ENCODE measurements at regions not wholly inside any gene's neighbourhood (a gene's known extent, or its start where the extent isn't known, plus 50 kb on each side); places are given as distances from the start of the nearest gene placed in this dataset.

GRCh38 chr2:153606623-153607022, 128.1 kb upstream of the RPRM start:
- TF ChIP-seq EGR1 (IDR thresholded peaks at IDR 0.05) = no peak
- TF ChIP-seq NFIC (IDR thresholded peaks at IDR 0.05) = no peak
- TF ChIP-seq EP300 (IDR thresholded peaks at IDR 0.05; ENCODE audit: borderline replicate concordance) = no peak
- no peak for TF ChIP-seq TAF1 (IDR thresholded peaks at IDR 0.05; ENCODE audit: low read depth)
- TF ChIP-seq CREB1 (IDR thresholded peaks at IDR 0.05; ENCODE audit: low read depth) = no peak
- no peak for TF ChIP-seq TEAD4 (IDR thresholded peaks at IDR 0.05)
- no peak for TF ChIP-seq FOXM1 (IDR thresholded peaks at IDR 0.05; ENCODE audit: borderline replicate concordance, low read depth)
- no peak for TF ChIP-seq RAD21 (IDR thresholded peaks at IDR 0.05; ENCODE audit: low read depth)
- no peak for TF ChIP-seq ZBTB7A (IDR thresholded peaks at IDR 0.05; ENCODE audit: low read depth)
- TF ChIP-seq, protein P1, sequence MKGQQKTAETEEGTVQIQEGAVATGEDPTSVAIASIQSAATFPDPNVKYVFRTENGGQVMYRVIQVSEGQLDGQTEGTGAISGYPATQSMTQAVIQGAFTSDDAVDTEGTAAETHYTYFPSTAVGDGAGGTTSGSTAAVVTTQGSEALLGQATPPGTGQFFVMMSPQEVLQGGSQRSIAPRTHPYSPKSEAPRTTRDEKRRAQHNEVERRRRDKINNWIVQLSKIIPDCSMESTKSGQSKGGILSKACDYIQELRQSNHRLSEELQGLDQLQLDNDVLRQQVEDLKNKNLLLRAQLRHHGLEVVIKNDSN (IDR thresholded peaks at IDR 0.05) = no peak

GRCh38 chr2:153622285-153622684, 143.7 kb upstream of the RPRM start:
- TF ChIP-seq RAD21 (IDR thresholded peaks at IDR 0.05; ENCODE audit: low read depth) = peak; percentile 42
- no peak for TF ChIP-seq FOXM1 (IDR thresholded peaks at IDR 0.05; ENCODE audit: borderline replicate concordance, low read depth)

DNA sequence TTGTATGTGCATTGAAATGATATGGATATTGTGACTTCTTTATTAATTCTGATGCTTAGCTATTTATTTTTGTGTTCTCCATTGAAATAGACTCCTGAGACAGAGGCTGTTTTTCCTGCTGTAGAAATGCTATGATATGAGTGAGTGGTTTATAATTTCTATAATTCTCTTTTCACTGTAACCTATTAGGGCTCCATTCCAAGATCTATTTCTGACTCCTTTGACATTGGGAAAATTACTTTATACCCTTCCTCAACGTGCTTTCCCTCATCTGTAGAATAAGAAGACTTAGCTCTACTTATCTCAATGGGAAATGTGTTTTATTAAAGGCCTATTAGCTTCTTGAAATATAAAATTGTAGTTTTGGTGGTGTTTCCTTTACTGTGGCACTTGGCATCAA, 144.5 kb upstream of the RPRM start:
- TF ChIP-seq NFIC (IDR thresholded peaks at IDR 0.05) (no peak), FOXM1 (IDR thresholded peaks at IDR 0.05; ENCODE audit: borderline replicate concordance, low read depth) (no peak), TEAD4 (IDR thresholded peaks at IDR 0.05) (no peak), CEBPB (IDR thresholded peaks at IDR 0.05) (no peak), ZBTB7A (IDR thresholded peaks at IDR 0.05; ENCODE audit: low read depth) (no peak), EGR1 (IDR thresholded peaks at IDR 0.05) (no peak), RAD21 (IDR thresholded peaks at IDR 0.05; ENCODE audit: low read depth) (no peak), CREB1 (IDR thresholded peaks at IDR 0.05; ENCODE audit: low read depth) (no peak)
- TF ChIP-seq, protein P2, sequence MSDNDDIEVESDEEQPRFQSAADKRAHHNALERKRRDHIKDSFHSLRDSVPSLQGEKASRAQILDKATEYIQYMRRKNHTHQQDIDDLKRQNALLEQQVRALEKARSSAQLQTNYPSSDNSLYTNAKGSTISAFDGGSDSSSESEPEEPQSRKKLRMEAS (IDR thresholded peaks at IDR 0.05) = no peak
- TF ChIP-seq, protein P1 (IDR thresholded peaks at IDR 0.05) = no peak

DNA sequence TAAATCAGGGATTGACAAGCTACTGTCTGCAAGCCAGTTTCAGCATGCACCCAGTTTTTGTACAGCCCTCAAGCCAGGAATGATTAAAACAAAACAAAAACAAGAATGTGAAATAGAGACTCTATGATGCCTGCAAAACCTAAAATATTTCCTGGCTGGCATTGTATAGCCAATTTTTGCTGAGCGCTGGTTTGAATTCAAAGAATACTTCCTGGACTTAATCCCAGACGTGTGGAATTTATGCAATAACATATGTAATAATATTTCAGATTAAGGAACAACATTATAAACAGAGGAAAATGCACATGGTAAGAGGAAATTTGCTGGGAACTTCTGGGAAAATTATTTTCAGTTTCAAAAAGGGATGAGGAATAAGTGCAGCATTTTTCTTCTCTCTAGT, 148.1 kb upstream of the RPRM start:
- TF ChIP-seq NFIC (IDR thresholded peaks at IDR 0.05) = no peak

DNA sequence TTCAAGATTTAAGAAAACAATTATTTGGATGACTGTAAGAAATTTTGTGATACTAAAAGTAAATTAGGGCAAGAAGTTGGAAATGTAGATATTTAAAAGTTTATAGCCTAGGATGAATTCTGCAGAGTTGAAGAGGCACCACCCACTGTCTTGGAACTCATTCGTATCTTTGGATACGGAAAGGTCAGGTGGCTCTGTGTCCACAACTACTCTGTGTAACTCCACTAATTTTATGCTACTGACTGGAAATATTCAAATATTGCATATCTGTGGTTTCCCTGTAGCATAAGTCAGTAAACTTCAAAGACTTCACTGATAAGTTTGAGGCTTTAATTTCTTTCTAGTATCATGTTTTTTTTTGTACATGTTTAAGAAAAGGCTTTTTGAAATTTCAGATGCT, 156.9 kb upstream of the RPRM start:
- TF ChIP-seq EP300 (IDR thresholded peaks at IDR 0.05; ENCODE audit: borderline replicate concordance) (no peak), YY1 (IDR thresholded peaks at IDR 0.05; ENCODE audit: low read depth) (no peak), NFIC (IDR thresholded peaks at IDR 0.05) (no peak), TEAD4 (IDR thresholded peaks at IDR 0.05) (no peak), FOXM1 (IDR thresholded peaks at IDR 0.05; ENCODE audit: borderline replicate concordance, low read depth) (no peak), REST (IDR thresholded peaks at IDR 0.05; ENCODE audit: low read depth) (no peak), CREB1 (IDR thresholded peaks at IDR 0.05; ENCODE audit: low read depth) (no peak), EGR1 (IDR thresholded peaks at IDR 0.05) (no peak), RAD21 (IDR thresholded peaks at IDR 0.05; ENCODE audit: low read depth) (no peak)
- TF ChIP-seq, protein P1 (IDR thresholded peaks at IDR 0.05) = no peak
- TF ChIP-seq, protein P2 (IDR thresholded peaks at IDR 0.05) = no peak

DNA sequence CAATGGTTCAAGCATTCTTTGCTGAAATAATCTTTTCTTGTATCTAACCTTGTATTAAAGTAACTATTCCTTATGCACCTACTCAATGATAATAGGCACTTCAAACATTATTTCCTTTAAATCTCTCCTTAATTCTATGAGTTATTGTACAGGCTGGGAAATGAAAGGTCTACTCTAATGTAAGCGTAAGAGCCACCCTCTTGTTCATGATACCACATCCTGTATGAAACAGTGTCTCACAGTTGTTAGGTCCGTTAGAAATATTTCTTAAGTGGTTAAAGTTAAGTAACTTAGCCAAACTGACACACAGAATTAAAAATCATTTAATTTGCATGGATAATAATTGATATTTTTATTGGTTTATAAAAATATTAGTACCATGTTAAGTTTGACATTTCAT, 162.5 kb upstream of the RPRM start:
- no peak for TF ChIP-seq CREB1 (IDR thresholded peaks at IDR 0.05; ENCODE audit: low read depth)

GRCh38 chr2:153644955-153645354, 166.4 kb upstream of the RPRM start:
- TF ChIP-seq CREB1 (IDR thresholded peaks at IDR 0.05; ENCODE audit: low read depth) (no peak), REST (IDR thresholded peaks at IDR 0.05; ENCODE audit: low read depth) (no peak), EGR1 (IDR thresholded peaks at IDR 0.05) (no peak), CEBPB (IDR thresholded peaks at IDR 0.05) (no peak), TAF1 (IDR thresholded peaks at IDR 0.05; ENCODE audit: low read depth) (no peak), EP300 (IDR thresholded peaks at IDR 0.05; ENCODE audit: borderline replicate concordance) (no peak), YY1 (IDR thresholded peaks at IDR 0.05; ENCODE audit: low read depth) (no peak), FOXM1 (IDR thresholded peaks at IDR 0.05; ENCODE audit: borderline replicate concordance, low read depth) (no peak), RAD21 (IDR thresholded peaks at IDR 0.05; ENCODE audit: low read depth) (no peak)
- TF ChIP-seq, protein P1 (IDR thresholded peaks at IDR 0.05) = no peak

All from Ishikawa (cell line).